ENCODE measurements at regions not wholly inside any gene's neighbourhood (a gene's known extent, or its start where the extent isn't known, plus 50 kb on each side); places are given as distances from the start of the nearest gene placed in this dataset.

GRCh38 chr7:114819616-114820362 lies 102.1 kb upstream of the MDFIC start:
- H3K4me3 Mint-ChIP-seq, result no peak overlapping the region
- DNase-seq (no peak), ATAC-seq (no peak)
- no peaks in the 10 kb centered on the region for H3K27me3 Mint-ChIP-seq
- peaks cover under 1% of the 10 kb centered on the region for H3K4me1 Mint-ChIP-seq
- no peaks in the 10 kb centered on the region for H3K9me3 ChIP-seq (ENCODE audit: control insufficient read depth, low read length, poor library complexity, severe bottlenecking)
- H3K27ac Mint-ChIP-seq, result no peak overlapping the region
- H3K36me3 Mint-ChIP-seq (ENCODE audit: low read depth), result no peaks in the 10 kb centered on the region

- Mint-ChIP-seq H3K4me1 (peaks cover 6% of the 10 kb centered on the region), H3K4me3 (no peak overlapping the region), H3K27me3 (no peaks in the 10 kb centered on the region), H3K36me3 (ENCODE audit: low read depth) (peaks cover 2% of the 10 kb centered on the region), H3K27ac (peak overlapping the region; percentile 3)
- no peaks in the 10 kb centered on the region for H3K9me3 ChIP-seq (ENCODE audit: control insufficient read depth, low read length, poor library complexity, severe bottlenecking)
- DNase-seq (no peak), ATAC-seq (no peak)
Observed at GRCh38 chr7:114821030-114821900, 100.6 kb upstream of the MDFIC start.

GRCh38 chr7:114822131-114822530 lies 99.8 kb upstream of the MDFIC start:
- ATAC-seq, result no peak
- H3K9me3 ChIP-seq (ENCODE audit: control insufficient read depth, low read length, poor library complexity, severe bottlenecking), result no peaks in the 10 kb centered on the region
- DNase-seq, result no peak
- Mint-ChIP-seq H3K4me3 (no peak overlapping the region), H3K27me3 (no peaks in the 10 kb centered on the region), H3K27ac (peak overlapping the region; percentile 3), H3K36me3 (ENCODE audit: low read depth) (peaks cover 2% of the 10 kb centered on the region), H3K4me1 (peaks cover 6% of the 10 kb centered on the region)

GRCh38 chr7:114822844-114823243 lies 99.0 kb upstream of the MDFIC start:
- Mint-ChIP-seq H3K4me1 (peaks cover 6% of the 10 kb centered on the region), H3K27ac (no peak overlapping the region), H3K27me3 (no peaks in the 10 kb centered on the region), H3K36me3 (ENCODE audit: low read depth) (peaks cover 2% of the 10 kb centered on the region), H3K4me3 (no peak overlapping the region)
- ATAC-seq (no peak), DNase-seq (no peak)
- H3K9me3 ChIP-seq (ENCODE audit: control insufficient read depth, low read length, poor library complexity, severe bottlenecking), result no peaks in the 10 kb centered on the region

- Mint-ChIP-seq H3K4me1 (peaks cover 6% of the 10 kb centered on the region), H3K36me3 (ENCODE audit: low read depth) (peaks cover 2% of the 10 kb centered on the region), H3K27me3 (no peaks in the 10 kb centered on the region), H3K4me3 (no peak overlapping the region), H3K27ac (no peak overlapping the region)
- ATAC-seq (no peak), DNase-seq (no peak)
- H3K9me3 ChIP-seq (ENCODE audit: control insufficient read depth, low read length, poor library complexity, severe bottlenecking), result no peaks in the 10 kb centered on the region
Observed at GRCh38 chr7:114823290-114823689, 98.6 kb upstream of the MDFIC start.

- no peak for DNase-seq
- ATAC-seq, result no peak
- H3K9me3 ChIP-seq (ENCODE audit: control insufficient read depth, low read length, poor library complexity, severe bottlenecking), result no peaks in the 10 kb centered on the region
- Mint-ChIP-seq H3K27me3 (no peaks in the 10 kb centered on the region), H3K4me1 (peaks cover 6% of the 10 kb centered on the region), H3K4me3 (peak overlapping the region; percentile 22), H3K27ac (no peak overlapping the region), H3K36me3 (ENCODE audit: low read depth) (peaks cover 2% of the 10 kb centered on the region)
Observed at GRCh38 chr7:114825423-114825951, 96.4 kb upstream of the MDFIC start.

- DNase-seq, result no peak
- Mint-ChIP-seq H3K27me3 (no peaks in the 10 kb centered on the region), H3K27ac (no peak overlapping the region), H3K4me1 (peaks cover 8% of the 10 kb centered on the region), H3K36me3 (ENCODE audit: low read depth) (peaks cover under 1% of the 10 kb centered on the region), H3K4me3 (no peak overlapping the region)
- H3K9me3 ChIP-seq (ENCODE audit: control insufficient read depth, low read length, poor library complexity, severe bottlenecking), result no peaks in the 10 kb centered on the region
- no peak for ATAC-seq
Observed at GRCh38 chr7:114830952-114831351, 90.9 kb upstream of the MDFIC start.

- Mint-ChIP-seq H3K4me1 (peaks cover 8% of the 10 kb centered on the region), H3K36me3 (ENCODE audit: low read depth) (no peaks in the 10 kb centered on the region), H3K4me3 (no peak overlapping the region), H3K27ac (no peak overlapping the region), H3K27me3 (no peaks in the 10 kb centered on the region)
- H3K9me3 ChIP-seq (ENCODE audit: control insufficient read depth, low read length, poor library complexity, severe bottlenecking), result no peaks in the 10 kb centered on the region
- DNase-seq (no peak), ATAC-seq (no peak)
Observed at GRCh38 chr7:114832906-114833595, 88.8 kb upstream of the MDFIC start.

GRCh38 chr7:114835303-114835702 lies 86.6 kb upstream of the MDFIC start:
- H3K36me3 Mint-ChIP-seq (ENCODE audit: low read depth), result no peaks in the 10 kb centered on the region
- peaks cover 8% of the 10 kb centered on the region for H3K4me1 Mint-ChIP-seq
- H3K4me3 Mint-ChIP-seq, result no peak overlapping the region
- ATAC-seq (no peak), DNase-seq (no peak)
- no peak overlapping the region for H3K27ac Mint-ChIP-seq
- H3K27me3 Mint-ChIP-seq, result no peaks in the 10 kb centered on the region
- H3K9me3 ChIP-seq (ENCODE audit: control insufficient read depth, low read length, poor library complexity, severe bottlenecking), result no peaks in the 10 kb centered on the region

GRCh38 chr7:114835861-114836260 lies 86.0 kb upstream of the MDFIC start:
- H3K4me1 Mint-ChIP-seq, result peaks cover 8% of the 10 kb centered on the region
- ATAC-seq (no peak), DNase-seq (no peak)
- H3K4me3 Mint-ChIP-seq, result no peak overlapping the region
- no peaks in the 10 kb centered on the region for H3K27me3 Mint-ChIP-seq
- H3K9me3 ChIP-seq (ENCODE audit: control insufficient read depth, low read length, poor library complexity, severe bottlenecking), result no peaks in the 10 kb centered on the region
- H3K27ac Mint-ChIP-seq, result no peak overlapping the region
- no peaks in the 10 kb centered on the region for H3K36me3 Mint-ChIP-seq (ENCODE audit: low read depth)

GRCh38 chr7:114842551-114843065 lies 79.3 kb upstream of the MDFIC start:
- H3K27ac Mint-ChIP-seq, result no peak overlapping the region
- peaks cover 6% of the 10 kb centered on the region for H3K27me3 Mint-ChIP-seq
- DNase-seq, result no peak
- no peak for ATAC-seq
- H3K36me3 Mint-ChIP-seq (ENCODE audit: low read depth), result no peaks in the 10 kb centered on the region
- no peaks in the 10 kb centered on the region for H3K9me3 ChIP-seq (ENCODE audit: control insufficient read depth, low read length, poor library complexity, severe bottlenecking)
- no peak overlapping the region for H3K4me3 Mint-ChIP-seq
- H3K4me1 Mint-ChIP-seq, result no peaks in the 10 kb centered on the region

GRCh38 chr7:114843102-114843501 lies 78.8 kb upstream of the MDFIC start:
- H3K36me3 Mint-ChIP-seq (ENCODE audit: low read depth), result no peaks in the 10 kb centered on the region
- no peak overlapping the region for H3K4me3 Mint-ChIP-seq
- no peak for ATAC-seq
- H3K27me3 Mint-ChIP-seq, result peaks cover 6% of the 10 kb centered on the region
- DNase-seq, result no peak
- no peak overlapping the region for H3K27ac Mint-ChIP-seq
- no peaks in the 10 kb centered on the region for H3K9me3 ChIP-seq (ENCODE audit: control insufficient read depth, low read length, poor library complexity, severe bottlenecking)
- no peaks in the 10 kb centered on the region for H3K4me1 Mint-ChIP-seq
